CD14-positive monocyte (primary cell): ENCODE measurements at regions not wholly inside any gene's neighbourhood (a gene's known extent, or its start where the extent isn't known, plus 50 kb on each side); places are given as distances from the start of the nearest gene placed in this dataset.

Experiments used
- DNase-seq, 3 donors: peaks; one replicate each; pipeline ENCODE4 v3.0.0-alpha.2; 2011 to 2022
- H2AFZ ChIP-seq: 2 replicates; pipeline ENCODE4 v1.6.0; 2012; ENCODE audit warnings: mild to moderate bottlenecking, low read depth, low read length, inconsistent platforms; ENCODE audit not compliant: insufficient read depth, poor library complexity, severe bottlenecking
- H3K27ac ChIP-seq, 2 donors: 1 replicate in 1 of 2; 2 replicates in 1 of 2; pipeline ENCODE4 v1.5.1; 2012 to 2013; ENCODE audit warnings: low read length in 2 of 2, control low read depth in 1 of 2, inconsistent platforms in 1 of 2, low read depth in 1 of 2, mild to moderate bottlenecking in 1 of 2
- H3K27me3 ChIP-seq, 2 donors: one replicate each; pipeline versions ENCODE4 v1.6.0 to v1.6.1; 2011 to 2013; ENCODE audit warnings: low read length in 2 of 2; ENCODE audit not compliant: control insufficient read depth in 2 of 2, insufficient read depth in 2 of 2
- H3K36me3 ChIP-seq, 2 donors: replicated peaks in 1 of 2; 1 replicate in 1 of 2; 2 replicates in 1 of 2; pipeline versions ENCODE4 v1.5.1 to v1.6.1; 2012 to 2013; ENCODE audit warnings: low read length in 2 of 2, control low read depth in 1 of 2, inconsistent platforms in 1 of 2, mild to moderate bottlenecking in 1 of 2; ENCODE audit not compliant: insufficient read depth in 2 of 2, control insufficient read depth in 1 of 2
- H3K4me1 ChIP-seq, 2 donors: 1 replicate in 1 of 2; 2 replicates in 1 of 2; pipeline versions ENCODE4 v1.5.1 to v1.6.1; 2012 to 2013; ENCODE audit warnings: low read length in 2 of 2, control low read depth in 1 of 2, inconsistent platforms in 1 of 2, mild to moderate bottlenecking in 1 of 2, moderate library complexity in 1 of 2; ENCODE audit not compliant: insufficient read depth in 2 of 2, control insufficient read depth in 1 of 2
- H3K4me2 ChIP-seq: replicated peaks from 2 replicates; pipeline ENCODE3; 2012; ENCODE audit warnings: low read length, moderate library complexity, mild to moderate bottlenecking; ENCODE audit not compliant: poor library complexity, severe bottlenecking; ENCODE audit errors: extremely low read depth
- H3K4me3 ChIP-seq, 3 experiments: fragments of 200-600 bp in 1 of 3; sonication (generic) in 1 of 3; replicated peaks in 1 of 3; 1 replicate in 2 of 3; 2 replicates in 1 of 3; pipeline ENCODE4 v1.5.1; 2011 to 2013; ENCODE audit warnings: low read length in 3 of 3, mild to moderate bottlenecking in 3 of 3, control low read depth in 2 of 3, low read depth in 2 of 3, inconsistent platforms in 1 of 3, moderate library complexity in 1 of 3
- H3K79me2 ChIP-seq: 2 replicates; pipeline ENCODE4 v1.6.0; 2012; ENCODE audit warnings: mild to moderate bottlenecking, control low read depth, inconsistent platforms, low read length, moderate library complexity; ENCODE audit not compliant: insufficient read depth
- H3K9ac ChIP-seq: 2 replicates; pipeline ENCODE4 v1.6.0; 2017; ENCODE audit warnings: low read length, mild to moderate bottlenecking; ENCODE audit not compliant: insufficient read depth, poor library complexity, severe bottlenecking
- H3K9me3 ChIP-seq, 2 donors: replicated peaks in 1 of 2; 1 replicate in 1 of 2; 2 replicates in 1 of 2; pipeline versions ENCODE4 v1.5.1 to v1.6.1; 2012 to 2013; ENCODE audit warnings: low read length in 2 of 2, control low read depth in 1 of 2; ENCODE audit not compliant: control insufficient read depth in 1 of 2, insufficient read depth in 1 of 2
- H4K20me1 ChIP-seq: 2 replicates; pipeline ENCODE4 v1.6.0; 2012; ENCODE audit warnings: mild to moderate bottlenecking, low read length, control low read depth, moderate library complexity; ENCODE audit not compliant: insufficient read depth
- H3K27ac Mint-ChIP-seq, 7 donors: one replicate each; pipeline ENCODE4 v1.8.0; 2020; ENCODE audit warnings: mild to moderate bottlenecking in 7 of 7, mixed read lengths in 7 of 7, moderate library complexity in 6 of 7, inconsistent platforms in 2 of 7
- H3K27me3 Mint-ChIP-seq, 3 donors: one replicate each; pipeline ENCODE4 v1.8.0; 2021 to 2022; ENCODE audit warnings: low read depth in 3 of 3, mild to moderate bottlenecking in 3 of 3, mixed read lengths in 3 of 3, moderate library complexity in 3 of 3, inconsistent platforms in 1 of 3
- H3K36me3 Mint-ChIP-seq, 2 donors: one replicate each; pipeline ENCODE4 v1.8.0; 2020; ENCODE audit warnings: mixed read lengths in 2 of 2, inconsistent platforms in 1 of 2, mild to moderate bottlenecking in 1 of 2
- H3K4me1 Mint-ChIP-seq: one replicate; pipeline ENCODE4 v1.8.0; 2020; ENCODE audit warnings: mild to moderate bottlenecking, mixed read lengths
- H3K4me3 Mint-ChIP-seq, 2 donors: one replicate each; pipeline ENCODE4 v1.8.0; 2020; ENCODE audit warnings: mild to moderate bottlenecking in 2 of 2, mixed read lengths in 2 of 2, moderate library complexity in 1 of 2
- H3K9me3 Mint-ChIP-seq, 7 donors: one replicate each; pipeline ENCODE4 v1.8.0; 2020 to 2022; ENCODE audit warnings: mixed read lengths in 7 of 7, mild to moderate bottlenecking in 6 of 7, moderate library complexity in 6 of 7, inconsistent platforms in 2 of 7
- CTCF ChIP-seq: fragments of 200-600 bp; IDR thresholded peaks from one replicate; pipeline ENCODE4 v1.8.0; 2022; ENCODE audit warnings: antibody characterized with exemption, mild to moderate bottlenecking
- WGBS: methylation state at CpG from one replicate; pipeline ENCODE4 v1.1.5; 2013; ENCODE audit warnings: missing lambda C conversion rate; ENCODE audit not compliant: insufficient coverage; 5-methylcytosine and 5-hydroxymethylcytosine counted together
- intact Hi-C, 2 donors: fragments of 100-400 bp; cut with micrococcal nuclease; formaldehyde crosslinking; loops; one replicate each; pipeline versions ENCODE4 v1.15.0 to v1.15.1; 2023

GRCh38 chr6:23021487-23021886, 452.1 kb downstream of the HDGFL1 start:
- Histone ChIP-seq H3K4me2 (no peak overlapping the region), H3K4me3 (no peak overlapping the region), H3K27me3 (no peaks in the 10 kb centered on the region), H2AFZ (no peak overlapping the region), H3K4me1 (no peaks in the 10 kb centered on the region), H3K36me3 (no peaks in the 10 kb centered on the region), H4K20me1 (no peaks in the 10 kb centered on the region), H3K9me3 (no peaks in the 10 kb centered on the region), H3K27ac (no peak overlapping the region), H3K79me2 (no peaks in the 10 kb centered on the region), H3K9ac (no peak overlapping the region)
- intact Hi-C loops, result no loop called here
- H3K27ac Mint-ChIP-seq, result no peak overlapping the region
- DNase-seq, result no peak
- H3K27me3 Mint-ChIP-seq, result peaks cover 0 to 2% (median 0%) of the 10 kb centered on the region in 3 donors
- H3K9me3 Mint-ChIP-seq, result peaks cover 2 to 12% (median 5%) of the 10 kb centered on the region in 7 donors
- TF ChIP-seq CTCF, result no peak
- H3K4me3 Mint-ChIP-seq, result no peak overlapping the region
- H3K4me1 Mint-ChIP-seq, result no peaks in the 10 kb centered on the region
- no peaks in the 10 kb centered on the region for H3K36me3 Mint-ChIP-seq

GRCh38 chr6:23027281-23027680, 457.9 kb downstream of the HDGFL1 start:
- H4K20me1 ChIP-seq, result no peaks in the 10 kb centered on the region
- Mint-ChIP-seq H3K27ac (no peak overlapping the region), H3K27me3 (peaks cover 0 to 2% (median 0%) of the 10 kb centered on the region in 3 donors), H3K4me3 (no peak overlapping the region), H3K9me3 (peaks cover 0 to 10% (median 7%) of the 10 kb centered on the region in 7 donors), H3K4me1 (no peaks in the 10 kb centered on the region), H3K36me3 (no peaks in the 10 kb centered on the region)
- no peaks in the 10 kb centered on the region for H3K27me3 ChIP-seq
- no peak overlapping the region for H3K4me2 ChIP-seq
- H3K27ac ChIP-seq, result no peak overlapping the region
- no peak for DNase-seq
- intact Hi-C loops, result no loop called here
- no peak overlapping the region for H3K9ac ChIP-seq
- no peak overlapping the region for H3K4me3 ChIP-seq
- H3K4me1 ChIP-seq, result no peaks in the 10 kb centered on the region
- no peaks in the 10 kb centered on the region for H3K79me2 ChIP-seq
- no peak for TF ChIP-seq CTCF
- H3K36me3 ChIP-seq, result no peaks in the 10 kb centered on the region
- H2AFZ ChIP-seq, result no peak overlapping the region
- WGBS, result 100% methylated on average over 1 of the region's 5 CpGs
- no peaks in the 10 kb centered on the region for H3K9me3 ChIP-seq
